Esophagus squamous epithelium (tissue), 5 donors: ENCODE measurements at regions not wholly inside any gene's neighbourhood (a gene's known extent, or its start where the extent isn't known, plus 50 kb on each side); places are given as distances from the start of the nearest gene placed in this dataset.

ENCODE experiments used
- DNase-seq: peaks from one replicate; lab custom pipeline; 2025; lab: John Stamatoyannopoulos, UW
- H3K27ac ChIP-seq, 4 donors: fragments of 200-600 bp; sonication (generic); one replicate each; pipeline ENCODE4 v1.5.1; 2016 to 2019; ENCODE audit warnings: mild to moderate bottlenecking in 1 of 4
- H3K27me3 ChIP-seq, 4 donors: fragments of 200-600 bp; sonication (generic); 1 replicate in 3 of 4; 2 replicates in 1 of 4; pipeline versions ENCODE4 v1.5.1 to v1.6.0; 2017 to 2021; ENCODE audit warnings: antibody characterized with exemption in 1 of 4
- H3K36me3 ChIP-seq, 3 donors: fragments of 200-600 bp; sonication (generic); one replicate each; pipeline ENCODE4 v1.5.1; 2016 to 2019
- H3K4me1 ChIP-seq, 3 donors: fragments of 200-600 bp; sonication (generic); one replicate each; pipeline ENCODE4 v1.5.1; 2017 to 2019
- H3K4me3 ChIP-seq, 4 donors: fragments of 200-600 bp; sonication (generic); 1 replicate in 3 of 4; 2 replicates in 1 of 4; pipeline ENCODE4 v1.5.1; 2016 to 2019; ENCODE audit warnings: mild to moderate bottlenecking in 2 of 4, moderate library complexity in 1 of 4
- H3K9me3 ChIP-seq, 3 donors: fragments of 200-600 bp; sonication (generic); one replicate each; pipeline ENCODE4 v1.5.1; 2016 to 2019
- POLR2A ChIP-seq, 4 donors: fragments of 450-650 bp; IDR thresholded peaks; one replicate each; pipeline ENCODE4 v1.6.1; 2017; ENCODE audit warnings: antibody characterized with exemption in 4 of 4, mild to moderate bottlenecking in 4 of 4, moderate library complexity in 3 of 4
- WGBS, 2 donors: methylation state at CpG; one replicate each; pipeline ENCODE4 v1.1.5; 2018; 5-methylcytosine and 5-hydroxymethylcytosine counted together
- intact Hi-C: fragments of 100-400 bp; cut with DNase I; formaldehyde crosslinking; loops from one replicate; pipeline ENCODE4 v1.15.0; 2022
- small RNA-seq, 4 donors: library from RNA; depleted of rRNA; stranded (forward); fragments of <200 nt; gene quantifications; one replicate each; pipeline ENCODE3, GENCODE V24; 2016
- TF ChIP-seq, protein P1 (sequence below), 6 experiments: fragments of 450-650 bp in 4 of 6; fragments of 200-600 bp in 2 of 6; sonication (generic) in 2 of 6; IDR thresholded peaks; one replicate each; pipeline ENCODE4 v1.5.1; 2016 to 2019; ENCODE audit warnings: antibody characterized with exemption in 6 of 6, mild to moderate bottlenecking in 4 of 6, moderate library complexity in 4 of 6
- donor health status: DM: yes; HTN: yes; CAD: no.

DNA sequence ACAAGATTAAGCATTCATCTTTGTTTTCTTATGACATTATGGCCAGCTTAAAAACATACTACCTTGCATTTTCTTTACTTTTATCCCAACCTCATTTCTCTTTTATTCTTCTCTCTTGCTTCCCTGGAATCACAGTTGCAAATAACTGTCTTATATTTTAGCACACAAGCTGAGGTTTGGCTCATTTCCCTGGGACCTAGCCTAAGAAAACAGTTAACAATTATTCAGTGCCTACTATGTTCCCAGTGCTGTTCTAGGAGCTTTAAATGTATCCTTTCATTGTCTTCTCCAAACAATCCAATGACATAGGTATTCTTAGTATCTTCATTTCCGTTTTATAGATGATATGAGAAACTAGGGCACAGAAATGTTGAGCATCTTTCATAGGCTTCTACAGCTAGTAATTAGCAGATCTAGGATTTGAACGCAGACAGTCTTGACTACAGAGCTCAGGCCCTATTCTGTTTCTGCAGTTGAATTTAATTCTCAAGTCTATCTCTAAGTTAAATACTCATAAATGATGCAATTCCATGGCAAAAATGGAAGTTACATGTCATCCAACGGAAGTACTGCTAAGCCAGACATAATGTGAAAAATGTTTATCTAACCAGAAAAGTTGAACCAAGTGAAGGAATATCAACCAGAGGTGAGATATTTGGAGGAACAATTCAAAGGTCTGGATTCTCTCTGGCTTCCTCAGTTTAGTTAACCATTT lies 52.3 kb upstream of the MTAP start:
- no peak for DNase-seq
- intact Hi-C loops = no loop called here
- H3K27me3 ChIP-seq = no peaks in the 10 kb centered on the region
- no peak for TF ChIP-seq POLR2A (IDR thresholded peaks at IDR 0.05)
- TF ChIP-seq, protein P1, sequence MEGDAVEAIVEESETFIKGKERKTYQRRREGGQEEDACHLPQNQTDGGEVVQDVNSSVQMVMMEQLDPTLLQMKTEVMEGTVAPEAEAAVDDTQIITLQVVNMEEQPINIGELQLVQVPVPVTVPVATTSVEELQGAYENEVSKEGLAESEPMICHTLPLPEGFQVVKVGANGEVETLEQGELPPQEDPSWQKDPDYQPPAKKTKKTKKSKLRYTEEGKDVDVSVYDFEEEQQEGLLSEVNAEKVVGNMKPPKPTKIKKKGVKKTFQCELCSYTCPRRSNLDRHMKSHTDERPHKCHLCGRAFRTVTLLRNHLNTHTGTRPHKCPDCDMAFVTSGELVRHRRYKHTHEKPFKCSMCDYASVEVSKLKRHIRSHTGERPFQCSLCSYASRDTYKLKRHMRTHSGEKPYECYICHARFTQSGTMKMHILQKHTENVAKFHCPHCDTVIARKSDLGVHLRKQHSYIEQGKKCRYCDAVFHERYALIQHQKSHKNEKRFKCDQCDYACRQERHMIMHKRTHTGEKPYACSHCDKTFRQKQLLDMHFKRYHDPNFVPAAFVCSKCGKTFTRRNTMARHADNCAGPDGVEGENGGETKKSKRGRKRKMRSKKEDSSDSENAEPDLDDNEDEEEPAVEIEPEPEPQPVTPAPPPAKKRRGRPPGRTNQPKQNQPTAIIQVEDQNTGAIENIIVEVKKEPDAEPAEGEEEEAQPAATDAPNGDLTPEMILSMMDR (IDR thresholded peaks at IDR 0.05) = no peak
- H3K9me3 ChIP-seq = no peaks in the 10 kb centered on the region
- 42 to 67% methylated on average over 3 of the region's 3 CpGs for WGBS, 2 donors
- H3K36me3 ChIP-seq = no peaks in the 10 kb centered on the region
- H3K27ac ChIP-seq = no peak overlapping the region
- peaks cover 0 to 18% (median 9%) of the 10 kb centered on the region in 3 donors for H3K4me1 ChIP-seq
- H3K4me3 ChIP-seq = no peak overlapping the region

DNA sequence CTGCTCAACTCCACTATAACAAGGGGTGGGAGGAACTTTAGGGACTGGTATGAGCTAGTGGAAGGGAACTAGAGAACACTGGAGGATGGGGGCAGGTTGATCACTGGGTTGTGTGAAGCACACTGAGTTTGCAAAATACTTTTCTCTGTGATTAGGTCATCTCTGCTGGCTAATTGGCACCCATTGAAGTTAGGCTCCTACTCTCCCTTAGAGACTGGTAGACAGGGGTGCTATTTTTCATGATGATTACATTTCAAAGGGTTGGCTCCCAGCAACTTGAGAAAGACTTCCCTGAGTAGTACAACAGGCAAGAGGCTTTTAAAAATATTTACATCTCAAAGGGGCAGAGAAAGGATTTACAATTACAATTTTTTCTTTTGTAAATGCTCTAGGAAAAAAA lies 50.4 kb upstream of the MTAP start:
- no peak overlapping the region for H3K4me3 ChIP-seq
- no peak for DNase-seq
- H3K27ac ChIP-seq = no peak overlapping the region
- peaks cover 0 to 17% (median 5%) of the 10 kb centered on the region in 3 donors for H3K4me1 ChIP-seq
- no peaks in the 10 kb centered on the region for H3K9me3 ChIP-seq
- peaks cover 0 to 4% (median 0%) of the 10 kb centered on the region in 4 donors for H3K27me3 ChIP-seq
- TF ChIP-seq, protein P1 (IDR thresholded peaks at IDR 0.05) = no peak
- no peak for TF ChIP-seq POLR2A (IDR thresholded peaks at IDR 0.05)
- intact Hi-C loops = no loop called here
- H3K36me3 ChIP-seq = no peaks in the 10 kb centered on the region

Small RNA genes in the stretch of these regions (small RNA-seq; reads per million reads assigned to genes)
- 0 to 0.15 (median 0.04) reads per million in 4 donors for gene RN7SL151P
